ENCODE measurements at regions not wholly inside any gene's neighbourhood (a gene's known extent, or its start where the extent isn't known, plus 50 kb on each side); places are given as distances from the start of the nearest gene placed in this dataset.
A peak's percentile ranks its signal among the peaks of the same experiment; 100 is the strongest.

GRCh38 chrX:27915617-27916016, 65.6 kb downstream of the DCAF8L1 start (continued):
- no peak for TF ChIP-seq MYB (IDR thresholded peaks at IDR 0.05; ENCODE audit: borderline replicate concordance, low read depth, low read length)
- no peak for TF ChIP-seq GATAD2B (conservative IDR thresholded peaks at IDR 0.05; ENCODE audit: low read depth)
- peak in 1 of 2 experiments; percentile 68; a peak in 1 of 4 replicates for TF ChIP-seq SRF (IDR thresholded peaks at IDR 0.05; ENCODE audit: low read depth in 2 of 2, low read length in 2 of 2)
- TF ChIP-seq ETV6 (conservative IDR thresholded peaks at IDR 0.05 in 1 of 2, IDR thresholded peaks at IDR 0.05 in 1 of 2; ENCODE audit: borderline replicate concordance in 1 of 2, low read depth in 1 of 2): peak in 1 of 2 experiments; percentile 72; a peak in 1 of 4 replicates
- no peak for TF ChIP-seq IRF3 (IDR thresholded peaks at IDR 0.05)
- 0 out of 2 replicates have a peak, but pooled peaks have one; percentile 24 for TF ChIP-seq BCL11A (IDR thresholded peaks at IDR 0.05; ENCODE audit: low read depth, low read length)
- TF ChIP-seq YBX1 (IDR thresholded peaks at IDR 0.05): no peak
- TF ChIP-seq ELK1 (IDR thresholded peaks at IDR 0.05; ENCODE audit: low read depth, low read length): no peak
- TF ChIP-seq USF1 (IDR thresholded peaks at IDR 0.05; ENCODE audit: borderline replicate concordance, extremely low read length, insufficient read depth, low read depth, low read length): no peak
- no peak for TF ChIP-seq LARP7 (IDR thresholded peaks at IDR 0.05)
- TF ChIP-seq CUX1 (IDR thresholded peaks at IDR 0.05; ENCODE audit: insufficient replicate concordance, low read depth, low read length): no peak
- no peak for TF ChIP-seq KAT2A (conservative IDR thresholded peaks at IDR 0.05; ENCODE audit: control insufficient read depth, low read depth, low read length)
- TF ChIP-seq ZNF24 (IDR thresholded peaks at IDR 0.05): no peak
- TF ChIP-seq KDM1A (IDR thresholded peaks at IDR 0.05; ENCODE audit: borderline replicate concordance): no peak
- no peak for TF ChIP-seq NR2C2 (IDR thresholded peaks at IDR 0.05; ENCODE audit: borderline replicate concordance, control insufficient read depth, insufficient read length, low read depth)
- no peak for TF ChIP-seq E2F8 (IDR thresholded peaks at IDR 0.05; ENCODE audit: low read depth, partially characterized antibody)

Data from GM12878 (cell line).